Left lobe of liver (tissue), 2 donors: ENCODE measurements at regions not wholly inside any gene's neighbourhood (a gene's known extent, or its start where the extent isn't known, plus 50 kb on each side); places are given as distances from the start of the nearest gene placed in this dataset.
"Not testable (repeated sequence)": the region's sequence is repeated elsewhere in the genome, so short reads cannot be mapped to it uniquely, and the experiment has no call there.

Experiments
- ATAC-seq: fragments of 200-7000 bp; cut with Tn5 transposase; one replicate; pipeline ENCODE4 v1.9.1; 2020; ENCODE audit warnings: mild to moderate bottlenecking, moderate library complexity
- DNase-seq: peaks from one replicate; pipeline ENCODE4 v3.0.0-alpha.2; 2020; ENCODE audit warnings: low spot score
- donor health status: DM: no; HTN: no; CAD: no; lungs with moderate emphysema.
- donor health status: DM: no; HTN: yes; CAD: no.

- DNase-seq: no peak
- no peak for ATAC-seq
These were observed 1316.5 kb downstream of the BRD1 start for GRCh38 chr22:48511211-48511610.

- ATAC-seq (no peak), DNase-seq (no peak)
These were observed 1317.1 kb downstream of the BRD1 start for GRCh38 chr22:48510599-48510998.

- ATAC-seq (no peak), DNase-seq (no peak)
These were observed 1319.9 kb downstream of the BRD1 start for GRCh38 chr22:48507595-48508350.

GRCh38 chr22:48507171-48507570, 1320.5 kb downstream of the BRD1 start:
- no peak for ATAC-seq

GRCh38 chr22:48506506-48507145, 1321.0 kb downstream of the BRD1 start:
- no peak for ATAC-seq
- no peak for DNase-seq

More at GRCh38 chr22:48507171-48507570, 1320.5 kb downstream of the BRD1 start:
- DNase-seq: no peak

- DNase-seq: no peak
- no peak for ATAC-seq
These were observed 1321.8 kb downstream of the BRD1 start for GRCh38 chr22:48505891-48506290.

- ATAC-seq: no peak
- DNase-seq: no peak
These were observed 1323.0 kb downstream of the BRD1 start for GRCh38 chr22:48504519-48505140.

GRCh38 chr22:48503876-48504275, 1323.8 kb downstream of the BRD1 start:
- ATAC-seq (no peak), DNase-seq (no peak)

GRCh38 chr22:48503035-48503625, 1324.5 kb downstream of the BRD1 start:
- ATAC-seq (no peak), DNase-seq (no peak)

GRCh38 chr22:48501231-48501750, 1326.4 kb downstream of the BRD1 start:
- ATAC-seq (no peak), DNase-seq (no peak)

GRCh38 chr22:48500471-48501230, 1327.0 kb downstream of the BRD1 start:
- ATAC-seq: no peak
- no peak for DNase-seq

GRCh38 chr22:48499456-48500425, 1327.9 kb downstream of the BRD1 start:
- no peak for DNase-seq

GRCh38 chr22:48498526-48499331, 1328.9 kb downstream of the BRD1 start:
- no peak for DNase-seq
- no peak for ATAC-seq

More at GRCh38 chr22:48499456-48500425, 1327.9 kb downstream of the BRD1 start:
- ATAC-seq: no peak

- ATAC-seq, DNase-seq: not testable (repeated sequence)
These were observed 1329.7 kb downstream of the BRD1 start for GRCh38 chr22:48497743-48498520.

GRCh38 chr22:48496987-48497650, 1330.6 kb downstream of the BRD1 start:
- no peak for DNase-seq
- no peak for ATAC-seq

- ATAC-seq (no peak), DNase-seq (no peak)
These were observed 1331.3 kb downstream of the BRD1 start for GRCh38 chr22:48496226-48496845.

- DNase-seq: no peak
- no peak for ATAC-seq
These were observed 1332.0 kb downstream of the BRD1 start for GRCh38 chr22:48495751-48496080.
